ENCODE measurements at regions not wholly inside any gene's neighbourhood (a gene's known extent, or its start where the extent isn't known, plus 50 kb on each side); places are given as distances from the start of the nearest gene placed in this dataset.
A peak's percentile ranks its signal among the peaks of the same experiment; 100 is the strongest.

DNA sequence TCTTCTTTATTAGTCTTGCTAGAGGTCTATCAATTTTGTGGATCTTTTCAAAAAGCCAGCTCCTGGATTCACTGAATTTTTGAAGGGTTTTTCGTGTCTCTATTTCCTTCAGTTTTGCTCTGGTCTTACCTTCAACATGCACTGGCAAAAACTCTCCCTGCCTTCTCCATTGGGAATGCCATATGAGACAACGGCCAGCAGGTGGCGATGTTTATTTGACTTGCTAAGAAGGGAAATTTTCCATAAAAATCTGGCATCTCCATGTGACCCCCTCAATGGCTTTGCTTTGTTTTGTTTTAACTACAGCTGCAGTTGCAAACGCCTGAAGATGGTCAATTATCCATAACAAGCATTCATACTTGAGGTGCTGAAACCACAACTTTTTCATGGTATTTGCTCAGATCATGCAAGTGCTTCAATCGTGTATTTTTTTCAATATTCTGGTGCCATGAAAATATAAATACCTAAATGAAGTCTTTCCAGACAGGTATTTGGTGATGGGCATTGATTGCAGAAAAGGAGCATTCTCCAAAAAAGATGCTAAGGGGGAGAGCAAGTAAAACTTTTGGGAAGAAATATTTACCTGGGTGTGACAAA is 449.4 kb downstream of the CDY2B start:
- Histone ChIP-seq H3K4me1 (ENCODE audit: control insufficient read depth, insufficient read depth, low read length) (no peaks in the 10 kb centered on the region), H3K27me3 (ENCODE audit: control insufficient read depth, insufficient read depth, low read length) (no peaks in the 10 kb centered on the region), H3K9me3 (ENCODE audit: control insufficient read depth, insufficient read depth, low read length) (no peaks in the 10 kb centered on the region), H3K36me3 (ENCODE audit: control insufficient read depth, insufficient read depth, low read length) (no peaks in the 10 kb centered on the region), H3K27ac (ENCODE audit: low read length) (no peak overlapping the region), H3K4me3 (ENCODE audit: low read length) (no peak overlapping the region)
- H3K9me3 Mint-ChIP-seq: no peaks in the 10 kb centered on the region
- no peak overlapping the region for H3K4me3 Mint-ChIP-seq
- no peaks in the 10 kb centered on the region for H3K36me3 Mint-ChIP-seq
- 29% methylated on average over 4 of the region's 5 CpGs for WGBS (ENCODE audit: insufficient coverage)
- intact Hi-C loops (cut with micrococcal nuclease): no loop called here
- ATAC-seq (no peak), DNase-seq (peak in 1 of 2 donors; percentile 19)
- TF ChIP-seq, protein P1, sequence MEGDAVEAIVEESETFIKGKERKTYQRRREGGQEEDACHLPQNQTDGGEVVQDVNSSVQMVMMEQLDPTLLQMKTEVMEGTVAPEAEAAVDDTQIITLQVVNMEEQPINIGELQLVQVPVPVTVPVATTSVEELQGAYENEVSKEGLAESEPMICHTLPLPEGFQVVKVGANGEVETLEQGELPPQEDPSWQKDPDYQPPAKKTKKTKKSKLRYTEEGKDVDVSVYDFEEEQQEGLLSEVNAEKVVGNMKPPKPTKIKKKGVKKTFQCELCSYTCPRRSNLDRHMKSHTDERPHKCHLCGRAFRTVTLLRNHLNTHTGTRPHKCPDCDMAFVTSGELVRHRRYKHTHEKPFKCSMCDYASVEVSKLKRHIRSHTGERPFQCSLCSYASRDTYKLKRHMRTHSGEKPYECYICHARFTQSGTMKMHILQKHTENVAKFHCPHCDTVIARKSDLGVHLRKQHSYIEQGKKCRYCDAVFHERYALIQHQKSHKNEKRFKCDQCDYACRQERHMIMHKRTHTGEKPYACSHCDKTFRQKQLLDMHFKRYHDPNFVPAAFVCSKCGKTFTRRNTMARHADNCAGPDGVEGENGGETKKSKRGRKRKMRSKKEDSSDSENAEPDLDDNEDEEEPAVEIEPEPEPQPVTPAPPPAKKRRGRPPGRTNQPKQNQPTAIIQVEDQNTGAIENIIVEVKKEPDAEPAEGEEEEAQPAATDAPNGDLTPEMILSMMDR (IDR thresholded peaks at IDR 0.05): no peak
- no peaks in the 10 kb centered on the region for H3K27me3 Mint-ChIP-seq (ENCODE audit: low read depth in 2 of 2)
- no peak overlapping the region for H3K27ac Mint-ChIP-seq
- H3K4me1 Mint-ChIP-seq: no peaks in the 10 kb centered on the region

DNA sequence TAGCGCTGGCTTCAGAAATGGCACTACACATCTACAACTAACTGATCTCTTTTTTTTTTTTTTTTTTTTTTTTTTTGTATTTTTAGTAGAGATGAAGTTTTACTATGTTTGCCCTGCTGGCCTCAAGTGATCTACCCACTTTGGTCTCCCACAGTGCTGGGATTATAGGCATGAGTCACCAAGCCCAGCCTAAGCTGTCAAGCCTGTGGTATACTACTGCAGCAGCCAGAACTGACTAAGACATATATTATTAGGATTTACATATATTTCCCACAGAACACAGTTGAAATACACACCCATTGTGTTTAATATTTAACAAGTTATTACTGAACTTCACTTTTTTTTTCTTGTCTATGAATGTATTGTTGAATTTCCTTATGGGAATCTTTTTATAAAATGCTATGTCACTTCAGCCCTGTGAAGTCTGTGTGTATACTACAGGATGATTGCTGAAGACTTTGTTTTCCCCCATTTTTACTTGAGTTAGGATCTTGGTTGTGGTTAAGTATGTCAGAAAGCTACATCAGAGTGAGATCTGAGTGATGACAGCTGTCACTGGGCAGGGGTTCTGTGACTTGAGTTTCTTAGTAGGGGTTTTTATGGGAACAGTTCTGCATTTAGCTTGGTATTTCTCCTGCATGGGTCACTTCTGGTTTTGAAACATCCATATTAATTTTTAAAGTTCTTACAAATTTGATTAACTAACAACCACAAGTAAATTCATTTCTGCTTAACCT is 481.5 kb downstream of the CDY2B start:
- H3K27me3 Mint-ChIP-seq (ENCODE audit: low read depth in 2 of 2): no peaks in the 10 kb centered on the region
- ATAC-seq: no peak

DNA sequence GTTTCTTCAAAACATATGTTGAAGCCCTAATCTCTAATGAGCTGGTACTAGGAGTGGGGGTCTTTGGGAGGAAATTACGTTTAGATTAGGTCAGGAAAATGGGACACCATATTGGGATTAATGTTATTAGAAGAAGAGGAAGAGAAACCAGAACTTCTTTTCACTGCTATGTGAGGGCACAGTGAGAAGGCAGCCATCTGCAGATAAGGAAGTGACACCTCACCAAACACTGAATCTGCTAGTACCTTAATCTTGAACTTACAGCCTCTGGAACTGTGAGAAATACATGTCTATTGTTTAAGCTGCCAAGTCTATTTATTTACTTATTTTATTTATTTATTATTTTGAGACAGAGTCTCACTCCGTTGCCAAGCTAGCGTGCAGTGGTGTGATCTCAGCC is 482.4 kb downstream of the CDY2B start:
- no peaks in the 10 kb centered on the region for H3K4me1 Mint-ChIP-seq
- no peaks in the 10 kb centered on the region for H3K9me3 ChIP-seq (ENCODE audit: control insufficient read depth, insufficient read depth, low read length)
- DNase-seq: no peak
- no peaks in the 10 kb centered on the region for H3K9me3 Mint-ChIP-seq
- no peak overlapping the region for H3K4me3 Mint-ChIP-seq
- WGBS (ENCODE audit: insufficient coverage): 74% methylated on average over 3 of the region's 3 CpGs
- H3K4me3 ChIP-seq (ENCODE audit: low read length): no peak overlapping the region
- no peaks in the 10 kb centered on the region for H3K27me3 Mint-ChIP-seq (ENCODE audit: low read depth in 2 of 2)
- TF ChIP-seq, protein P1 (IDR thresholded peaks at IDR 0.05): no peak
- intact Hi-C loops (cut with micrococcal nuclease): no loop called here
- no peaks in the 10 kb centered on the region for H3K36me3 ChIP-seq (ENCODE audit: control insufficient read depth, insufficient read depth, low read length)
- H3K4me1 ChIP-seq (ENCODE audit: control insufficient read depth, insufficient read depth, low read length): no peaks in the 10 kb centered on the region
- no peak overlapping the region for H3K27ac Mint-ChIP-seq
- H3K27ac ChIP-seq (ENCODE audit: low read length): no peak overlapping the region
- no peak for ATAC-seq
- no peaks in the 10 kb centered on the region for H3K27me3 ChIP-seq (ENCODE audit: control insufficient read depth, insufficient read depth, low read length)
- no peaks in the 10 kb centered on the region for H3K36me3 Mint-ChIP-seq

More for the DNA sequence above, 481.5 kb downstream of the CDY2B start:
- H3K4me1 ChIP-seq (ENCODE audit: control insufficient read depth, insufficient read depth, low read length): no peaks in the 10 kb centered on the region
- Mint-ChIP-seq H3K9me3 (no peaks in the 10 kb centered on the region), H3K36me3 (no peaks in the 10 kb centered on the region), H3K4me1 (no peaks in the 10 kb centered on the region), H3K27ac (no peak overlapping the region), H3K4me3 (no peak overlapping the region)
- H3K27ac ChIP-seq (ENCODE audit: low read length): no peak overlapping the region
- no peak overlapping the region for H3K4me3 ChIP-seq (ENCODE audit: low read length)
- intact Hi-C loops (cut with micrococcal nuclease): no loop called here
- H3K9me3 ChIP-seq (ENCODE audit: control insufficient read depth, insufficient read depth, low read length): no peaks in the 10 kb centered on the region
- DNase-seq: no peak
- WGBS (ENCODE audit: insufficient coverage): no CpG with 5 or more reads among the region's 1 CpG
- TF ChIP-seq, protein P1 (IDR thresholded peaks at IDR 0.05): no peak
- no peaks in the 10 kb centered on the region for H3K27me3 ChIP-seq (ENCODE audit: control insufficient read depth, insufficient read depth, low read length)
- H3K36me3 ChIP-seq (ENCODE audit: control insufficient read depth, insufficient read depth, low read length): no peaks in the 10 kb centered on the region

Data from natural killer cell (primary cell).